CD4-positive, alpha-beta T cell treated with Interleukin-15 for 1 hour (primary cell): ENCODE measurements at regions not wholly inside any gene's neighbourhood (a gene's known extent, or its start where the extent isn't known, plus 50 kb on each side); places are given as distances from the start of the nearest gene placed in this dataset.

Experiments
- DNase-seq: peaks from one replicate; pipeline ENCODE4 v3.0.0-alpha.2; 2020

DNA sequence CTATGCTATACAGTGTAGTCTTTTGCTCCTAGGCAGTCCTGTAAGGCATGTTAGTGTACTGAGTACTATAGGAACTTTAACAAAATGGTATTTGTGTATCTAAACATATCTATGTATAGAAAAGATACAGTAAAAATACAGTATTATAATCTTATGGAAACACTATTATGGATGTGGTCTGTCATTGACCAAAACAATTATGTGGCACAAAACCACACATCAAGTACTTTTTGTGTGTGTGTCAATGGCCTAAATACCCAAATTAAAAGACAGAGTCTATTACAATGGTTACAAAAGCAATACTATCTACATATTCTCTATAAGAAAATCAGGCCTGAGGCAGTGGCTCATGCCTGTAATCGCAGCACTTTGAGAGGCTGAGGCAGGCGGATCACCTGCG, 610.2 kb upstream of the NDST4 start:
- DNase-seq, result no peak

- no peak for DNase-seq
These were observed 607.2 kb upstream of the NDST4 start for GRCh38 chr4:115720611-115721010.

GRCh38 chr4:115711575-115711974, 598.2 kb upstream of the NDST4 start:
- DNase-seq, result no peak

DNA sequence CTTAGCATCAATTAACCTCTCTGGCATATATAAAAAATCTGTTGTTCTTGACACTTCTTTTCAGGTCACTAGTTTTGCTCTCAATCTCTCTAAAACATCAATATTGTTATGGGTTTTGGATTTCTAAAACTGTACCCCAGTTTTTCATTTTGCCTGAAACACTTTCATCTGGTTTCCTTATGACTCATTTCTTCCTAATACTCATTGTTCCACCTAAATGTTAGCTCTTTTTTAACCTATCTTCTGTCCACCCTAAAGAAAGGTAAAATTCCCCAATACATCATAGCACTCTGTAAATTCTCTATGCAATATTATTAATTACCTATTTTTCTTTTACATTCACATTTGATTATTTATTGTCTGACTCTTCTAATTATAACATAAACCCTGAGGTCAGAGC, 575.5 kb upstream of the NDST4 start:
- DNase-seq, result no peak

DNA sequence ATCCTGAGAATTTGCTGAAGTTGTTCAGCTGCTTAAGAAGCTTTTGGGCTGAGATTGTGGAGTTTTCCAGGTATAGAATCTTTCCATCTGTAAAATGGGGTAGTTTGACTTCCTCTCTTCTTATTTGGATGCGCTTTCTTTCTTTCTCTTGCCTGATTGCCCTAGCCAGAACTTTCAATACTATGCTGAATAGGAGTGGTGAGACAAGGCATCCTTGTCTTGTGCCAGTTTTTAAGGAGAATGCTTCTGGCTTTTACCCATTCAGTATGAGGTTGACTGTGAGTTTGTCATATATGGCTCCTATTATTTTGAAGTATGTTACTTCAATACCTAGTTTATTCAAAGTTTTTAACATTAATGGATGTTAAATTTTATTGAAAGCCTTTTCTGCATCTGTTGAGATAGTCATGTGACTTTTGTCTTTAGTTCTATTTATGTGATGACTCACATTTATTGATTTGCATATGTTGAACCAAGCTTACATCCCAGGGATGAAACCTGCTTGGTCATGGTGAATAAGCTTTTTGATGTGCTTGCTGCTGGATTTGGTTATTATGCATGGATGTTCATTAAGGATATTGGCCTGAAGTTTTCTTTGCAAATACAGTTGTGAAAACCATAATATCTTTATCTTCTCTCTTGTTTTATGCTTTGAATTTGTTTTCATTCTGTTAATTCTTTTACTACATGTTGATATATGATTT, 573.8 kb upstream of the NDST4 start:
- no peak for DNase-seq

DNA sequence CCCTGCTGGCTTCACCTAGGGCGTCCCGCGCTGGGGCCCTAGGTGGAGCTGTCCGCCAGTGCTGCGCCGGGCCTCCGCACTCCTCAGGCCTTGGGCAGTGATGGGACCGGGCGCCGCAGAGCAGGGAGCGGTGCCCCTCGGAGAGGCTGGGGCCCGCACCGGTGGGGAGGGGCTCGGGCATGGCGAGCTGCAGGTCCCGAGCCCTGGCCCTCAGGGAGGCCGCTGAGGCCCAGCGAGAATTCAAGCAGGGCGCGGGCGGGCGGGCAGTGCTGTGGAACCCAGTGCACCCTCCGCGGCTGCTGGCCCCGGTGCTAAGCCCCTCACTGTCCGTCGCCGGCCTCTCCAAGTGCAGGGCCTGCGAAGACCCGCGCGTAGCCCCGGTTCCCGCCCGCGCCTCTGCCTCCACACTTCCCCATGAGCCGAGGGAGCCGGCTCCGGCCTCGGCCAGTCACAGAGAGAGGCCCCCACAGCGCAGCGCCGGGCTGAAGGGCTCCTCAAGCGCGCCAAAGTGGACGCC, 565.1 kb upstream of the NDST4 start:
- DNase-seq, result no peak

DNA sequence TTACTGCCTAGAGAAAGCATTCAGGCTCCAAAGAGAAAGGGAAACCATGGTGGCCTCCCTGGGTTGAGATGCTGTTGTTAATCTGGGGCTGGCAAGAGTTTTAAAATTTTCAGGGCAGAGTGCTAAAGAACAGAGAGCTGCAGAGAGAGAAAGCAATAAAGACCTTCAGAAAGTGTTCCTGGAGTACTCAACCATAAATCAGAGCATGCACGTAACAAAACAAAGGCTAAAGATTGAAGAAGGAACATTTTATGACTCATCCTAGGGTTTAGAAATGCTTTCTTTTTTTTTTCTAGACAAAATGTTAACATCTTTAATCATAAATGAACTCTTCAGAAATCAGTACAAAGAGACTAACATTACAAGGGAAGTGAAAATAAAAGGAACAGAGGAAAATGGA, 562.3 kb upstream of the NDST4 start:
- no peak for DNase-seq

GRCh38 chr4:115674485-115674884, 561.1 kb upstream of the NDST4 start:
- no peak for DNase-seq

DNA sequence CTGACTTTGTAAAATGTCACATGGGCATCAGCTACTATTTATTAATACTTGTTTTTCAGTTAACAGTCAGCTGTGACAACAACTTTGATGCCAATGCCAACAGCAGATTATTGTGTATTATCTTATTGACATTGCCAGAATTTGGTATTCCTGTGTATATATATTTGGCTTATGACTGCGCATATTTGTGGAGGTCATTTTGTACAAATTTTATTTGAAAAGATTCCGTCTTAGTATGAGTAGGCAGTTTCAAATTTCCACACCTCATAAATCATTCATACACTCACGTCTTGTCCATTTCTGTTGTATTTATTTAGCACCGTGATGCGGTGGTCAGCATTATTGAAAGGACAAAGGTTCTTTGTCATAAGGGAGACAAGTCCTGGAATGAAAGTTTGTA, 558.2 kb upstream of the NDST4 start:
- DNase-seq, result no peak

DNA sequence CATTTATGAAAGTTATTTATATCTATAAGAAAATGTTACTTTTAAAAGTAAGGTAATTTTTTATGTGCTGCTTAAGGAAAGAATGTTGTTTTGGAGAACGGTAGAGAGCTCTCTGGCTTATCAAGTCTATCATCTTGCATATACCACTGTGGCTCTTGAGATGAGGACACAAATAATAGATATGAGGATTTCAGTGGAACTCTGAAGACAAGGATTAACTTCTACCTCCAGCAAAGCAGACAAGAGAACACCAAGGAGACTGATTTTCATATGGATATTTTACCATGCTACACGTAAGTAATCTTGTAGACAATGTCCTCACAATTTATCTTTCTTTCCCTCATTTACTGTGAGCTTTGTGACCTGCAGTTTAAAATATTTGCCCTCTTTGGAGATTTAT, 557.5 kb upstream of the NDST4 start:
- DNase-seq, result no peak

DNA sequence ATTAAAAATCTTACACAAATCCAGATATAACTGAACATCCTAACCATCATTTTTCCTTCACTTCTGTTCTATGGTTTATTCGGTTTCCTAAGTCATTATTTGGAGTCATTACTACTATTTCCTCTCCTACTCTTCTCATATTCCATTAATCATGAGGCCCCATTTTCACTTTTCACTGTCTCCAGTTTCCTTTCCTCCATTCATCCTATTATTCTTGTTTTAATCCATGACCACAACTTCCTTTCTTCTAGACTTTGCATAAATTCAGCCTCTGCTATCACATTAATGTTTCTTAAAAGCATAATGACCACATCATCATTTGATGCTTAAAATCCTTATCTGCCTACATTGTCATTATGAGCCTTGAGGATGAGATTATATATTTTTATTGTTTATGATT, 555.0 kb upstream of the NDST4 start:
- DNase-seq, result no peak

GRCh38 chr4:115664285-115664684, 550.9 kb upstream of the NDST4 start:
- DNase-seq, result no peak

DNA sequence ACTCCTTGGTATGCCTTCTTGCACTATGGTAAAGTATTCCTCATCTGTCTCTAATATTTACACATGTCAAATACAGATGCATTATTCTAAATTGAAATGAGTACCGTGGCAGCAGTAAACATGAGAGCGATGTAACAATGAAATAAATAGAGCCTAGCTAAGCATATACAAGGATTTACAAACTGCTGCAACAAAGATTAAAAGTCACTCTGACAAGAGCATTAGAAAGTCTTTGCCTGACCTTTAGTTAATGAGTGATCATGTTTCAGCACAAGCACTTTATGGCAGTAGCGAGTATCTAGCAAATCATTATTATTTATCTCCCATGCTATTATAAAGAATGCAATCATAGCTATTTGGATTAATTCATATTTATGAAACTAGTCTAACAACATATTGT, 547.0 kb upstream of the NDST4 start:
- no peak for DNase-seq

DNA sequence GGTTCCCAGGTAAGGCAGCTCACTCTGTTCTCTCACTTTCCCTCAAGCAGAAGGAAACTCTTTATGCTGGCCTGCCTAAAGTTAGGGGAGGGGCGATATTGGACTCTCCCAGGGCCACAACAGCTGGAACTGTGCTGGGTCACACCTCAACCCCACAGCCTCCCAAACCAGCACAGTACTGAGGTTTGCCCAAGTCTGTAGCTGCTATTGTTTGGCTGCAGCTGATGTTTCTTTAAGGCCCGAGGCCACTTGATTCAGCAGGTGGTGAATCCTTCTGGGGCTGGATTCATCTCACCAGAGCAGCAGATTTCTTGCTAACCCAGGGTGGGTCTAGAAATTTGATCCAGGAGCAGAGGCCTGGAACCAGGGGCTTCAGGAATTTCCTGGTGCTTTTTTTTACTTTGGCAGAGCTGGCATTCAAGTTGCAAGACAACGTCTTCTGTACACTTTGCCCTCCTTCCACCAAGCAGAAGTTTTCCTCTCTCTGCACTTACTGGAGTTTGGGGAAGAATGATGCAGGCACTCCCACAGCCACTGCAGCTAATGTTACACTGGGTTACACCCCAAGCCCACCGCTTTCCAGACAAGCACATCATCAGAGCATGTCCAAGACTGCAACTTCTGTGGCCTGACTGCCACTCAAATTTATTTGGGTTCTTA, 544.7 kb upstream of the NDST4 start:
- no peak for DNase-seq

DNA sequence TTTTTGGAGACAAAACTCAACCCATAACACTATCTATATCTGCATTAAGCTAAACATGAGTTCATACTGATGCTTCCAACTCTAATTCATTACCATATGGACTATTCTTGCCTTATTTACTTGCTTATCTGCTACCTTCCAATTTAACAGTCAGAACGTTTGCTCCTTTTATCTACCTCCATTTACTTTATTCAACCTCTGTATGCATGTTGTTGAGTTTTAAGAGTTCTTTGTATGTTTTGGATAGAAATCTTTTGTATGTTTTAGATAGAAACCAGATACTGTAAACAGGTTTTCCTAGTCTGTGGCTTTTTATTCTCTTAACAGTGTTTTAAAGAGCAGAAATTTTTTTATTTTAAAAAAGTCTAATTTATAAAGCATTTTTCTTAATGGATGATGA, 542.2 kb upstream of the NDST4 start:
- no peak for DNase-seq

- no peak for DNase-seq
These were observed 535.4 kb upstream of the NDST4 start for GRCh38 chr4:115648786-115649185.

- no peak for DNase-seq
These were observed 515.9 kb upstream of the NDST4 start for GRCh38 chr4:115629270-115629669.

GRCh38 chr4:115609631-115610030, 496.2 kb upstream of the NDST4 start:
- DNase-seq, result no peak

GRCh38 chr4:115607311-115607710, 493.9 kb upstream of the NDST4 start:
- no peak for DNase-seq

GRCh38 chr4:115596265-115597001, 483.0 kb upstream of the NDST4 start:
- no peak for DNase-seq

DNA sequence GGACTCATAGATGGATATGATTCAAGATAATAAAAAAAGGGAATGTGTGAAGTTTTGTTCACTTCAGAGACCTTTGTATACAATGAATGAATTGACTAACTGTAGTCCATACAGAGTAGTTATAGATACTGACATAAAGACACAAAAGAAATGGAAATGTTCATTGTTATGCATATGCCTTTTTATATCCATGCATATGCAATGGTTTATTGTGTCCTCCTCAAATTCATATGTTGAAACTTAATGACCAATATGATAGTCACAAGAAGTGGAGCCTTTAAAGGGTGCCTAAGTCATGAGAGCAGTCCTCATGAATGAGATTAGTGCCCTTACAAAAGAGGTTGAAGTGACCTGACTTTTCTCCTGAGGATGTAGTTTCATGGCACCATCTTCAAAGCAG, 467.5 kb upstream of the NDST4 start:
- DNase-seq, result no peak

GRCh38 chr4:115575851-115576250, 462.4 kb upstream of the NDST4 start:
- no peak for DNase-seq

DNA sequence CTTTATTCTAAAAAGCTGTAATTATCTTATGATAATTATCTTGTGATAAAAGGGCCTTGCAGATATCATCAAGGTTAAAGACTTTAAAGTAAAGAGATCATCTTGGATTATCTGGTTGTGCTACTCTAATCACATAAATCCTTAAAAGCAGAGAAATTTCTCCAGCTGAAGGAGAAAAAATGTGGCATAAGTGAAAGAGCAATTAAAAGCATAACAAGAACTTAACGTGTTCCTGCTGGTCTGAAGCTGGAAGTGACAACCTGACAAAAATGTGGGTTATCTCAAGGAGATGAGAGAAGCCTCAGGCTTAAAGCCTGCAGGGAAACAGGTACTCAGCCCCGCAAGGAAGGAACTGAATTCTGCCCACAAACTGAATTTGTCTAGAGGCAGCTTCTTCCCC, 449.1 kb upstream of the NDST4 start:
- no peak for DNase-seq

GRCh38 chr4:115548123-115548522, 434.7 kb upstream of the NDST4 start:
- DNase-seq, result no peak
